K562 (cell line): ENCODE measurements at regions not wholly inside any gene's neighbourhood (a gene's known extent, or its start where the extent isn't known, plus 50 kb on each side); places are given as distances from the start of the nearest gene placed in this dataset.

Experiments used
- ATAC-seq: fragments of 200-7000 bp; cut with Tn5 transposase; 3 replicates; pipeline ENCODE4 v1.9.1; 2020; ENCODE audit warnings: moderate library complexity
- BruUV-seq: library from RNA; stranded (reverse); fragments of 400-500 nt; replicated peaks from 2 replicates; lab custom pipeline; 2021; lab: Mats Ljungman, UMichigan
- CTCF ChIA-PET: fragments of 300-600 bp; formaldehyde crosslinking; extraction: SDS; loops from one replicate; lab custom pipeline; 2021; ENCODE audit warnings: low intra/inter-chr PET ratio; lab: Yijun Ruan, JAX
- POLR2A ChIA-PET: fragments of 300-600, 350-650 bp; sonication (Branson Sonifier 250); formaldehyde crosslinking; extraction: SDS; loops from one replicate; lab custom pipeline; 2021; ENCODE audit warnings: antibody characterized with exemption, inconsistent platforms; lab: Yijun Ruan, JAX
- DNase-seq, 4 experiments: peaks; one replicate each; pipeline versions ENCODE4 v3.0.0 to v3.0.0-alpha.2; 2011 to 2018; ENCODE audit warnings: low spot score in 3 of 4, mixed read lengths in 3 of 4; ENCODE audit errors: extremely low read depth in 1 of 4
- FAIRE-seq: peaks from 2 replicates; lab custom pipeline; 2011; peaks lifted over from hg19 to GRCh38; lab: Jason Lieb, UNC
- H2AFZ ChIP-seq: 2 replicates; pipeline ENCODE4 v1.6.0; 2011; ENCODE audit warnings: low read depth, low read length, control low read depth, inconsistent platforms
- H3K27ac ChIP-seq: fragments of 200-600 bp; 3 replicates; pipeline ENCODE4 v1.8.0; 2011; ENCODE audit warnings: low read depth, mild to moderate bottlenecking, control low read depth, inconsistent platforms, low read length, moderate library complexity, mixed read lengths; ENCODE audit errors: extremely low read depth
- H3K27me3 ChIP-seq, 2 experiments: fragments of 300-600 bp in 1 of 2; 2 replicates in 1 of 2; 3 replicates in 1 of 2; pipeline versions ENCODE4 v1.6.0 to v1.8.0; 2011; ENCODE audit warnings: inconsistent platforms in 2 of 2, low read length in 2 of 2, mild to moderate bottlenecking in 1 of 2, mixed read lengths in 1 of 2, moderate library complexity in 1 of 2; ENCODE audit not compliant: control insufficient read depth in 2 of 2, insufficient read depth in 2 of 2
- H3K36me3 ChIP-seq: fragments of 300-600 bp; 3 replicates; pipeline ENCODE4 v1.8.0; 2011; ENCODE audit warnings: mild to moderate bottlenecking, low read length, inconsistent platforms; ENCODE audit not compliant: control insufficient read depth, insufficient read depth
- H3K4me1 ChIP-seq, 2 experiments: fragments of 200-600 bp in 1 of 2; replicated peaks in 1 of 2; 2 replicates in 1 of 2; 3 replicates in 1 of 2; pipeline versions ENCODE4 v1.5.1 to v1.8.0; 2011; ENCODE audit warnings: inconsistent platforms in 2 of 2, low read length in 2 of 2, mild to moderate bottlenecking in 1 of 2, mixed read lengths in 1 of 2, moderate library complexity in 1 of 2; ENCODE audit not compliant: control insufficient read depth in 2 of 2, insufficient read depth in 2 of 2
- H3K4me2 ChIP-seq: 2 replicates; pipeline ENCODE4 v1.6.1; 2011; ENCODE audit warnings: low read length, control low read depth, inconsistent platforms, mixed read lengths; ENCODE audit not compliant: insufficient read depth
- H3K4me3 ChIP-seq: fragments of 200-600 bp; sonication (generic), shearing (Covaris generic); 2 replicates; pipeline ENCODE4 v1.5.1; 2016; ENCODE audit warnings: control low read depth, inconsistent platforms
- H3K79me2 ChIP-seq: fragments of 200-600 bp; 3 replicates; pipeline ENCODE4 v1.8.0; 2011; ENCODE audit warnings: low read length, inconsistent platforms; ENCODE audit not compliant: control insufficient read depth, insufficient read depth
- H3K9ac ChIP-seq, 2 experiments: 2 replicates each; pipeline versions ENCODE4 v1.6.0 to v1.6.1; 2011; ENCODE audit warnings: low read depth in 2 of 2, low read length in 2 of 2, control low read depth in 1 of 2, inconsistent platforms in 1 of 2, mild to moderate bottlenecking in 1 of 2, mixed read lengths in 1 of 2; ENCODE audit not compliant: insufficient read depth in 1 of 2
- H3K9me1 ChIP-seq: one replicate; pipeline ENCODE4 v1.6.0; 2011; ENCODE audit warnings: inconsistent platforms, mild to moderate bottlenecking, low read length, moderate library complexity; ENCODE audit not compliant: control insufficient read depth, insufficient read depth
- H3K9me3 ChIP-seq: replicated peaks from 2 replicates; pipeline ENCODE4 v1.5.1; 2011; ENCODE audit warnings: low read depth, low read length, inconsistent platforms; ENCODE audit not compliant: control insufficient read depth, insufficient read depth
- H4K20me1 ChIP-seq: replicated peaks from 2 replicates; pipeline ENCODE4 v1.6.1; 2011; ENCODE audit warnings: low read length, inconsistent platforms, mixed read lengths; ENCODE audit not compliant: control insufficient read depth, insufficient read depth
- CBX2 ChIP-seq: fragments of 200-600 bp; sonication (generic); IDR thresholded peaks from one replicate; pipeline ENCODE4 v1.6.1; 2012; ENCODE audit warnings: mild to moderate bottlenecking, low read length, inconsistent platforms; ENCODE audit not compliant: insufficient read depth, poor library complexity, severe bottlenecking
- FOSL1 ChIP-seq: fragments of 200-800 bp; sonication (Bioruptor generic); conservative IDR thresholded peaks from 2 replicates; pipeline ENCODE4 v1.6.1; 2016; ENCODE audit warnings: missing genetic modification characterization, missing compliant biosample characterization
- FOXO4 ChIP-seq: fragments of 450-650 bp; formaldehyde crosslinking; IDR thresholded peaks from 2 replicates; pipeline ENCODE4 v1.4.0; 2020; ENCODE audit warnings: mild to moderate bottlenecking, moderate library complexity
- MCM5 ChIP-seq: fragments of 450-650 bp; IDR thresholded peaks from 2 replicates; pipeline ENCODE4 v1.6.1; 2016; ENCODE audit warnings: low read depth
- MEIS2 ChIP-seq: fragments of 450-650 bp; IDR thresholded peaks from 2 replicates; pipeline ENCODE4 v1.6.1; 2014; ENCODE audit warnings: mild to moderate bottlenecking; ENCODE audit not compliant: partially characterized antibody
- MTF1 ChIP-seq: fragments of 250-450 bp; sonication (Bioruptor Pico); IDR thresholded peaks from 2 replicates; pipeline ENCODE4 v1.9.0; 2021; ENCODE audit warnings: moderate library complexity, mild to moderate bottlenecking, inconsistent platforms, borderline replicate concordance
- SMARCE1 ChIP-seq: fragments of 450-650 bp; IDR thresholded peaks from 2 replicates; pipeline ENCODE4 v1.7.1; 2016; ENCODE audit warnings: mild to moderate bottlenecking
- SNRNP70 ChIP-seq: fragments of 200-400 bp; formaldehyde crosslinking; optimal IDR thresholded peaks from 2 replicates; pipeline ENCODE3; 2017; ENCODE audit warnings: low read depth, low read length
- TBL1XR1 ChIP-seq, 2 experiments: IDR thresholded peaks; 2 replicates each; pipeline ENCODE4 v1.6.1; 2012; ENCODE audit warnings: improper control_type of control experiment in 2 of 2, low read length in 2 of 2, mild to moderate bottlenecking in 1 of 2
- ZEB2 ChIP-seq: fragments of 450-650 bp; IDR thresholded peaks from 2 replicates; pipeline ENCODE4 v1.6.1; 2016
- WGBS: fragments of 100-300 bp; shearing (Covaris generic); methylation state at CpG from one replicate; pipeline ENCODE4 v1.1.6; 2016; ENCODE audit warnings: low coverage, mixed read lengths; ENCODE audit not compliant: insufficient coverage; ENCODE audit errors: missing lambda C conversion rate; 5-methylcytosine and 5-hydroxymethylcytosine counted together
- in situ Hi-C: fragments of 300-500 bp; cut with MboI; formaldehyde crosslinking; loops from 4 replicates; pipeline ENCODE4 v1.15.0; 2018; ENCODE audit warnings: inconsistent platforms, mixed read lengths
- intact Hi-C: fragments of 100-400 bp; cut with micrococcal nuclease; formaldehyde crosslinking; loops from 2 replicates; pipeline ENCODE4 v1.14.2; 2022
- TF ChIP-seq, protein P1 (sequence below), 2 experiments: fragments of 450-650 bp in 1 of 2; sonication (generic) in 1 of 2; formaldehyde crosslinking in 1 of 2; IDR thresholded peaks in 1 of 2; conservative IDR thresholded peaks in 1 of 2; 2 replicates each; pipeline versions ENCODE4 v1.6.1 to v1.8.1; 2016 to 2023; ENCODE audit warnings: mild to moderate bottlenecking in 2 of 2, moderate library complexity in 2 of 2, inconsistent platforms in 1 of 2, missing genetic modification reagents in 1 of 2
- TF ChIP-seq, protein P2 (sequence below): sonication (generic); formaldehyde crosslinking; IDR thresholded peaks from 2 replicates; pipeline ENCODE4 v1.8.0; 2023; ENCODE audit warnings: mild to moderate bottlenecking, missing genetic modification reagents

DNA sequence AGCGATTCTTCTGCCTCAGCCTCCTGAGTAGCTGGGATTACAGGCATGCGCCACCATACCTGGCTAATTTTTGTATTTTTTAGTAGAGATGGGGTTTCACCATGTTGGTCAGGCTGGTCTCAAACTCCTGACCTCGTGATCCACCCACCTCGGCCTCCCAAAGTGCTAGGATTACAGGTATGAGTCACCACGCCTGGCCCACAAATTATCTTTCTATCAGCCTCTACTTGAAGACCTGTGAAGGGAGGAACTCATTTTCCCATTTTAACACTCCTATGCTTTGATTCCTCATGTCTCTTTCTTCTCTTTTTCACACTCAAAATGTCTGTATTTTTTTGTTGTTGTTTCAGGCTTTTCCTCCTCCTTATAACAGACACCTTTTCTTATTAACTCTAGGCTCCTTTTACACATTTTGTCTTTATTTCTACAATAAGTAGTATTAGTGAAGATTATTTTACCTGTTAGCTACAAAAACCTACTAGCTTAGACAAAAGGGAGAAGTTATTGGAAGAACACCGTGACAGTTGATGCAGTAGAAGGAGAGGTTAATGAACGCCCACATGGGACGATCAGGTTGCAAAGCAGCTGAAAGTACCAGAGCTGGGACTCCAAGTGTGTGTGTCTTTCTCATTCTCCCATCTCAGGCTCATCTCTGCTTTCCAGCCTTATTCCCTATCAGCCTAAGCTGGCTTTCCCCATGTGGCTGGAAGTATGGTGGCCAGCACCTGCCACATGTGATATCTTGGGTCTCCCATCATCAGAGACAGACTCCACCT is 97.6 kb upstream of the AGAP1 start:
- no peaks in the 10 kb centered on the region; a peak in 2 of 5 replicates for H3K4me1 ChIP-seq
- no peak overlapping the region for H3K4me2 ChIP-seq
- H4K20me1 ChIP-seq, result no peaks in the 10 kb centered on the region
- no peak overlapping the region for H3K9ac ChIP-seq
- no TSS peak for BruUV-seq
- H3K4me3 ChIP-seq, result no peak overlapping the region
- DNase-seq (peak in 1 of 4 experiments; percentile 11), FAIRE-seq (no peak), ATAC-seq (no peak)
- in situ Hi-C loops (no loop called here), intact Hi-C loops (no loop called here)
- H3K79me2 ChIP-seq, result no peaks in the 10 kb centered on the region
- CTCF ChIA-PET, result no interaction called here
- no peak overlapping the region for H3K27ac ChIP-seq
- H3K9me1 ChIP-seq, result no peaks in the 10 kb centered on the region
- H3K27me3 ChIP-seq, result peaks cover 9 to 19% of the 10 kb centered on the region in 2 experiments
- POLR2A ChIA-PET, result no interaction called here
- whole genome bisulfite sequencing, result 4% methylated on average over 6 of the region's 8 CpGs
- H2AFZ ChIP-seq, result no peak overlapping the region
- H3K9me3 ChIP-seq, result no peaks in the 10 kb centered on the region
- no peaks in the 10 kb centered on the region for H3K36me3 ChIP-seq
- no peak for TF ChIP-seq CBX2
- TF ChIP-seq MCM5, result no peak
- TF ChIP-seq ZEB2, result peak; percentile 22; the same call in 1 of the 2 replicates
- peak; percentile 23 for TF ChIP-seq MEIS2
- no peak for TF ChIP-seq TBL1XR1 (IDR thresholded peaks at IDR 0.05; ENCODE audit: low read length in 2 of 2)
- TF ChIP-seq FOSL1 (tag), result peak; percentile 55
- TF ChIP-seq FOXO4, result no peak
- no peak for TF ChIP-seq MTF1 (CRISPR knock-in tag)
- no peak for TF ChIP-seq SNRNP70
- TF ChIP-seq, protein P1, sequence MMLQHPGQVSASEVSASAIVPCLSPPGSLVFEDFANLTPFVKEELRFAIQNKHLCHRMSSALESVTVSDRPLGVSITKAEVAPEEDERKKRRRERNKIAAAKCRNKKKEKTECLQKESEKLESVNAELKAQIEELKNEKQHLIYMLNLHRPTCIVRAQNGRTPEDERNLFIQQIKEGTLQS (IDR thresholded peaks at IDR 0.05), result peak; percentile 75
- TF ChIP-seq, protein P1 (CRISPR knock-in tag; conservative IDR thresholded peaks at IDR 0.05), result no peak
- TF ChIP-seq SMARCE1, result 0 out of 2 replicates have a peak, but pooled peaks have one; percentile 27
- TF ChIP-seq, protein P2, sequence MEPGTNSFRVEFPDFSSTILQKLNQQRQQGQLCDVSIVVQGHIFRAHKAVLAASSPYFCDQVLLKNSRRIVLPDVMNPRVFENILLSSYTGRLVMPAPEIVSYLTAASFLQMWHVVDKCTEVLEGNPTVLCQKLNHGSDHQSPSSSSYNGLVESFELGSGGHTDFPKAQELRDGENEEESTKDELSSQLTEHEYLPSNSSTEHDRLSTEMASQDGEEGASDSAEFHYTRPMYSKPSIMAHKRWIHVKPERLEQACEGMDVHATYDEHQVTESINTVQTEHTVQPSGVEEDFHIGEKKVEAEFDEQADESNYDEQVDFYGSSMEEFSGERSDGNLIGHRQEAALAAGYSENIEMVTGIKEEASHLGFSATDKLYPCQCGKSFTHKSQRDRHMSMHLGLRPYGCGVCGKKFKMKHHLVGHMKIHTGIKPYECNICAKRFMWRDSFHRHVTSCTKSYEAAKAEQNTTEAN (CRISPR knock-in tag), result no peak
